Glutamatergic neuron (in vitro differentiated cells): ENCODE measurements at regions not wholly inside any gene's neighbourhood (a gene's known extent, or its start where the extent isn't known, plus 50 kb on each side); places are given as distances from the start of the nearest gene placed in this dataset.

Source experiments
- DNase-seq: peaks from one replicate; pipeline ENCODE4 v3.0.0; 2022
- H3K27ac Mint-ChIP-seq: one replicate; pipeline ENCODE4 v1.8.0; 2020; ENCODE audit warnings: mild to moderate bottlenecking, mixed read lengths, inconsistent platforms; ENCODE audit not compliant: unreplicated experiment
- H3K27me3 Mint-ChIP-seq: one replicate; pipeline ENCODE4 v1.8.0; 2020; ENCODE audit warnings: mild to moderate bottlenecking, moderate library complexity, mixed read lengths, inconsistent platforms; ENCODE audit not compliant: unreplicated experiment
- H3K36me3 Mint-ChIP-seq: one replicate; pipeline ENCODE4 v1.8.0; 2020; ENCODE audit warnings: mild to moderate bottlenecking, mixed read lengths, inconsistent platforms; ENCODE audit not compliant: unreplicated experiment
- H3K4me1 Mint-ChIP-seq: one replicate; pipeline ENCODE4 v1.8.0; 2020; ENCODE audit warnings: mild to moderate bottlenecking, low read depth, mixed read lengths, inconsistent platforms; ENCODE audit not compliant: unreplicated experiment
- H3K4me3 Mint-ChIP-seq: one replicate; pipeline ENCODE4 v1.8.0; 2020; ENCODE audit warnings: mild to moderate bottlenecking, mixed read lengths, inconsistent platforms; ENCODE audit not compliant: unreplicated experiment
- H3K9me3 Mint-ChIP-seq: one replicate; pipeline ENCODE4 v1.8.0; 2020; ENCODE audit warnings: mild to moderate bottlenecking, moderate library complexity, mixed read lengths, inconsistent platforms; ENCODE audit not compliant: unreplicated experiment
- CTCF ChIP-seq: fragments of 200-600 bp; sonication (generic); IDR thresholded peaks from one replicate; pipeline ENCODE4 v1.5.0; 2021; ENCODE audit not compliant: partially characterized antibody, unreplicated experiment

GRCh38 chr4:153127760-153128494, 76.3 kb upstream of the TRIM2 start:
- Mint-ChIP-seq H3K27me3 (peaks cover 4% of the 10 kb centered on the region), H3K4me3 (no peak overlapping the region), H3K36me3 (peaks cover 4% of the 10 kb centered on the region), H3K9me3 (peaks cover 9% of the 10 kb centered on the region), H3K27ac (peak overlapping the region; percentile 95), H3K4me1 (peaks cover 15% of the 10 kb centered on the region)
- peak; percentile 95 for TF ChIP-seq CTCF
- peak; percentile 88 for DNase-seq

- TF ChIP-seq CTCF: peak; percentile 25
- H3K4me1 Mint-ChIP-seq: peaks cover 15% of the 10 kb centered on the region
- peaks cover 6% of the 10 kb centered on the region for H3K27me3 Mint-ChIP-seq
- peak overlapping the region; percentile 81 for H3K27ac Mint-ChIP-seq
- peaks cover 6% of the 10 kb centered on the region for H3K9me3 Mint-ChIP-seq
- no peaks in the 10 kb centered on the region for H3K36me3 Mint-ChIP-seq
- peak; percentile 41 for DNase-seq
- H3K4me3 Mint-ChIP-seq: no peak overlapping the region
Observed at GRCh38 chr4:153131596-153131995, 72.6 kb upstream of the TRIM2 start.

- H3K9me3 Mint-ChIP-seq: peaks cover under 1% of the 10 kb centered on the region
- TF ChIP-seq CTCF: no peak
- no peak overlapping the region for H3K4me3 Mint-ChIP-seq
- peaks cover 26% of the 10 kb centered on the region for H3K4me1 Mint-ChIP-seq
- no peak overlapping the region for H3K27ac Mint-ChIP-seq
- H3K27me3 Mint-ChIP-seq: peaks cover 3% of the 10 kb centered on the region
- H3K36me3 Mint-ChIP-seq: no peaks in the 10 kb centered on the region
- DNase-seq: no peak
Observed at GRCh38 chr4:153137159-153137558, 67.1 kb upstream of the TRIM2 start.

- H3K4me3 Mint-ChIP-seq: no peak overlapping the region
- no peak overlapping the region for H3K27ac Mint-ChIP-seq
- peaks cover 3% of the 10 kb centered on the region for H3K27me3 Mint-ChIP-seq
- peak; percentile 25 for DNase-seq
- no peak for TF ChIP-seq CTCF
- peaks cover 3% of the 10 kb centered on the region for H3K9me3 Mint-ChIP-seq
- H3K4me1 Mint-ChIP-seq: peaks cover 28% of the 10 kb centered on the region
- H3K36me3 Mint-ChIP-seq: no peaks in the 10 kb centered on the region
Observed at GRCh38 chr4:153137677-153138630, 66.3 kb upstream of the TRIM2 start.

GRCh38 chr4:153138736-153139135, 65.5 kb upstream of the TRIM2 start:
- Mint-ChIP-seq H3K36me3 (no peaks in the 10 kb centered on the region), H3K27me3 (peaks cover 3% of the 10 kb centered on the region), H3K9me3 (peaks cover 5% of the 10 kb centered on the region), H3K27ac (no peak overlapping the region), H3K4me1 (peaks cover 36% of the 10 kb centered on the region), H3K4me3 (no peak overlapping the region)
- no peak for TF ChIP-seq CTCF
- no peak for DNase-seq
